NCI-H1417 treated with DMSO at 0.1 percent for 48 hours (cell line): ENCODE measurements at regions not wholly inside any gene's neighbourhood (a gene's known extent, or its start where the extent isn't known, plus 50 kb on each side); places are given as distances from the start of the nearest gene placed in this dataset.
"Not testable (repeated sequence)": the region's sequence is repeated elsewhere in the genome, so short reads cannot be mapped to it uniquely, and the experiment has no call there.

Experiments
- DNase-seq: peaks from one replicate; lab custom pipeline; 2025; lab: John Stamatoyannopoulos, UW

DNA sequence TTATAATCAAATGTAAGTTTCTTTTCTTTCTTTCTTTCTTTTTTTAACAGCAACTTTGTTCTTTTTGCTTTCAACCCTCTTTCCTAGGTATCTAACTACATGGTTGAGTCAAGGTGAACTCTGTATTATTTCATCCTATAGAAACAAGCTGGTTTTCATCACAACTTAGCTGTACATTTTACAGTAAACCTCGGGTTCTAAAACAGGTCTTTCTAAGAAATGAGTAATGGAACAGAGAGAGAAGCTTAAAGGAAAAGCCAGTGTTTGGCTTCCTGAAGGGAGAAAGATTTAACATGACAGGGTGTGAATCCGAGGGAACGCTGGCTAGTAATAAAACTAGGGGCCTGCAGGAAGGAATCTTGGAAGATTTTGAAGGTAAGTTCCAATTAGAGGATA, 143.4 kb upstream of the ITGB1 start:
- no peak for DNase-seq

DNA sequence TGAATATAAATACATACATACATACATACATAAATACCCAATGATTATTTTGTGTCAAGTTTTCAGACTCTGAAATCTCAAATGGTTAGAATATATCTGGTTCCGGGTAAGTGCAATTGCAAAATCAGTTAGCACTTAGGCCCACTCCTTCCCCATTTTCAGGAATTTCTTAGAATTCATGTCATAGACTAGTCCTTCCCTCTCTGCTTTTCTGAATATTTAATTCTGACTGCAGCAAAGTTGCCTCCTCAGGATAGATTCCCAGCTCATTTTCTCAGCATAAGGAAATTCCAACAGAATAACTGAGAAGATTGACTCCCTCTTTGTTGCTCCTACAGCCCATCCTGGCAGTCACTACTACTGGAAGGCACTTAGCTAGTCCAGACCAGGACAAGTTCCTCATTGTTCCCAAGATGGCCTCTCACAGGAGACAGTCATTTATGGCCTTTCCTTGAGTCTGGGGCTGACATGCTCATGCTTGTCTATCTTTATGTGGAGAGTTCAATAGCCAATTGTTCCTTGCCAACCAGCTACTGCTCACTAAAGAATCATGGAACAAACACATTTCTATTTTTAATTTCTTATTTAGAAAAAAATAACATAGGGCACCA, 142.9 kb upstream of the ITGB1 start:
- DNase-seq: no peak

DNA sequence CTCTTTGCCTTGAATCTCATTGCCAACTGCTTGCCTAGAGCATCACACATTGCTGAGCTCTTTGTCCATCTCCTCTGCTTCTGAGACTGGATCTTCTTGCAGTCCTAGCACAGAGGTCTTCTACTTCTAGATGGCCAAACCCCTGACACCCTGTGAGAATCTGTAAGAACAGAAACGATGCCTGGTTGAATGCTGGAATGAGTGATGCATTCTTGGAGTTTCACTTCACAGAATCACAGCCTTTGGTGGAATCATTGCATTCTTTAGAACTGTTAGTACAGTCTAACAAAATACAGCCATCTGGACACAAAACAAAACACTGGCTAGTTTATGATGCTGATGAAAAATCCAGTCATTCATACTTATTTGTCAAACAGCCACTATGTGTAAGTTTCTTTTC, 141.7 kb upstream of the ITGB1 start:
- DNase-seq: no peak

DNA sequence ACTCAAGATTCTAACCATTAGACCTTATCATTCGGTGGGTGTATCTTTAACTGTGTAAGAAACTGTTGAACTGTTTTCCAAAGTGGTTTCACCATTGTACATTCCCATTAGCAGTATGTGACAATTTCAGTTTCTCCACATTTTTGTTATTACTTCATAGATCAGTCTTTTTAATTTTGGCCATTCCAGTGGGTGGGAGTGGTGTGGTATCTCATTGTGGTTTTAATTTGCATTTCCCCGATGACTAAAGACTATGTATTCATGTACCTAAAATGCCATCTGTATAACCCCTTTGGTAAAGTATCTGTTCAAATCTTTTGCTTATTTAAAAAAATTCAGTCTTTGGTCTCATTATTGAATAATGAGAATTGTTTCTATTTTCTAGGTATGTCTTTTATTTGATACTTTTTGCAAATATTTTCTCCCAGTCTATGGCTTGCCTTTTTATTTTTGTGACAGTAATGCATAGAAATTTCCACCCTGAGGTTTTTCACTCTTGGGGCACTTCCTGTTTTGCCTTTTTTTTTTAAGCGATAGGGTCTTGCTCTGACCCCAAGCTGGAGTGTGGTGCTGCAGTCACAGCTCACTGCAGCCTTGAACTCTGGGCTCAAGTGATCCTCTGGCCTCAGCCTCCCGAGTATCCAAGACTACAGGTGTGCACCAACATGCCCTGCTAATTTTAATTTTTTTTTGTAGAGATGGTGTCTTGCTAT, 141.1 kb upstream of the ITGB1 start:
- no peak for DNase-seq

DNA sequence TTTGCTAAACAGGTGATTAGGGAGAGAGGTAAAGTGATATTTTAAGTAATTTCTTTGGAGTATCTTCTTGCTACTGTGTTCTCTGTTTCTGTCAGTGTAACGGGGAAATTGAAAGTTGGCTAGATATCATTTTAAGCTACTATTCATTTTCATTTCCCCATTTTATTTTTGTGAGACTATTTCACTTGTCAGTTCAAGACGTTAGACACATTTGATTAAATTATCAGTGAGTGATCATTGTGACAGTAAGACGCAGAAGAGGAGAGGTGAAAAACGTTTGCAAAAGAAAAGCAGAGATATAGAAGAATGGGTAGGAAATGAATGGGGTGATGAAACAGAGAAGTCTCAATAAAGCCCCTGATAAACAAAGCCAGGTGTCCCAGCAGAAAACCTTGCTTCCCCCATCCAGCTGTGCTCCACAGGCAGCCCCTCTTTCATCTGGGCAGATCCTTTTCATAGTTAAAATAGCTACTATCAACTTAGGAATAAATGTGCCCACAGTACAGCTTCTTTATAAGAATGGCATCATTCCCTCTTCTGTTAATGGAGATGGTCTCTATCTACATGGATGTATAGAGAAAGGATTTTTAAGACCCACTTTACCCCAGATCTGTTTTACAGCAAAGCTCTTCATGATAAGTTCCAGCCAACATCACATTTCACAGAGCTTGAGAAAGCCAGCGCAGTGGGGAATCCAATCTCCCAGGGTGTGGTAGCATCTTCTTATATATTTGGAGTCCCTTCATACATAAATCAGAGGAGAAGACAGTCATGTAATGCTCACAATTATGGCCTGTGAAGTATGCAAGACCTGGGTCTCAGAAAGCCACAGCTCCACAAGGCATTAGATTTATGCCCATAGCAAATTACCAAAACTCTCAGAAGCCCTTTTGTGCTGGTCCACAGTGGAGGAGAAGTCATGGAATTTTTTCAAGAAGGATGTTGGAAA, 138.1 kb upstream of the ITGB1 start:
- no peak for DNase-seq

DNA sequence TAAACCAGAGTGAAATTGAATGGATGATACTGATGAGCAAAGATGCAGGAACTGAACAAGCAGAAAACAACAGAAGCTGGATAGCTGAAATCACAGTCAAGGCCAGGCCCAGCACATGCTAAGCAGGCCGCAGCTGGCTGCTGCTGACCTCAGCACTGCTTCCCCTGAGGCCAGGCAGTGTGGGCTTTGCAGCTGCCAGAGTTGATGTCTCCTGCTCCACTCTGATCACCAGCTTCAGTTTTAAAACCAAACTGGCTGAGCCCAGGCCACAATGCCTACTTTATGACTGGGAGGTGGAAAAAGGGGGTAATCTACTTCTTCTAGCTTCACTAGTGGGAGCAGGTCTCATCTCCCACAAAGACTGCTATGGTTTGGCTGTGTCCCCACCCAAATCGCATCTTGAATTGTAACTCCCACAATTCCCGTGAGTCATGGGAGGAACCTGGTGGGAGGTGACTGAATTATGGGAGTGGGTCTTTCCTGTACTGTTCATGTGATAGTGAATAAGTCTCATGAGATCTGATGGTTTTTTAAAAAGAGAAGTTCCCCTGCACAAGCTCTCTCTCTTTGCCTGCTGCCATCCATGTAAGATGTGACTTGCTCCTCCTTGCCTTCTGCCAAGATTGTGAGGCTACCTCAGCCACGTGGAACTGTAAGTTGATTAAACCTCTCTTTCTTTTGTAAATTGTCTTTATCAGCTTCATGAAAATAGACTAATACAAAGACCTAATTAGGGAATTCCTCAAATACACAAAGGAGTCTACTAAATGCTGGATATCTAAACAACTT, 136.4 kb upstream of the ITGB1 start:
- no peak for DNase-seq

DNA sequence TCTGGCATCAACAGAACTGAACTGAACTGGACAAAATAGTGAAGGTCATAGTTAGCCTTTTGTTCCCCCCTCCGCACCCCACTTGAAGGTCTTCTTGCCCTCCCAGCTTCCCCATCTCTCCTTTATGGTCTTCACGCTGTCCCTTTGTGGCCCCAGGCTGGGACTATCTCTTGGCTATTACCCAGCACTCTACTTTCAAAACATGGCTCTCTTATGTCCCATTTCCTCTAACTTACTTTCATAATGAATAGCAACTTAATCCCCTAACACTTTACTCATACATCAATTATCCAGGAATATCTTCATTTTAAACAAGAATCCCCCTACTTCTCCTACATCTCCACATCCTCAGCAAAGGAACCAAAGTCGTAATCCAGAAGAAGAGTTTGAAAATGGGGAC, 135.3 kb upstream of the ITGB1 start:
- DNase-seq: no peak

DNA sequence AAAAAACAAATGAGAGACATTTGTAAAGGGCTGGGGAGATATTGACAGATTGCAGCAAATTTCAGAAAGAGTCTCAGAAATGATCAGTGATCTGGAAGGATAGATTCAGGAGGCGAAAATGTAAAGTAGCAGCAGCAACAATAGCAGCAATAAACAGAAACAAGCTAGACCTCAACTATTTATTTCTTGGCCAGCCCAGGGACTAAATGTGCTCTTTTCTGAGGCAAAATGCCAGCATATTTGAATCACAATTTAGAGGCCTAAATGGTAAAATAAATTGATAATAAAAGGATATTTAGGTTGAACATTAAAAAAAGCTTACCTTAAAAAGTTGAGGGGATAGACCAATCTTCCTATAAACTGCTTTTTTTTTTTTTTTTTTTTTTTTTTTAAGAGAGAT, 134.6 kb upstream of the ITGB1 start:
- DNase-seq: no peak

DNA sequence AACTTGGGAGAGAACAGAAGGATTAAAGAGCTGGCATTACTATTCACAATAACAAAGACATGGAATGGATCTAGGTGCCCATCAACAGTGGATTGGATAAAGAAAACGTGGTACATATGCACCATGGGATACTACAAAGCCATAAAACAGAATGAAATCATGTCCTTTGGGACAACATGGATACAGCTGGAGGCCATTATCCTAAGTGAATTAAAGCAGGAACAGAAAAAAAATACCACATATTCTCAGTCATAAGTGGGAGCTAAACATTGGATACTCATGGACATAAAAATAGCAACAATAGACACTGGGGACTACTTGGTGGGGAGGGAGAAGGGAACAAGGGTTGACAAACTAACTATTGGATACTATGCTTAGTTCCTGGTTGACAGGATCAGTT, 133.2 kb upstream of the ITGB1 start:
- no peak for DNase-seq

DNA sequence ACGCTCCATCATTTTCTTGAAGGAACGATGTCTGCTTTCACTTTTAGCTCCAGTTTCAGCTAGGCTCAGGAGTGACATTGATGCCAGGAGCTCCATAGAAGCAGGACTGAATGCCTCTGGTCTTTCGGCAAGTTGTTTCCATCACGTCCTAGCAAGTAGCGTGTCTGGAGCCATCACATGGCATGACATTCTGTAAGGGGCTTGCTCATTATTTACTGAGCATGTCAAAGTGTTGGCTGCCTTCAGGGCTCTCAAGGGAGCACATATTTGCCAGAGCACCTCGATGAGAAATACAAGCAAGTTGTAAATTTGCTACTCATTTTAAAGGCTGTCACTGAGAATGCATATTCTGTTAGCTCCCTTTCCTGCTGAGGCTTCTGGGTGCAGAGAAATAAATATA, 131.0 kb upstream of the ITGB1 start:
- no peak for DNase-seq

DNA sequence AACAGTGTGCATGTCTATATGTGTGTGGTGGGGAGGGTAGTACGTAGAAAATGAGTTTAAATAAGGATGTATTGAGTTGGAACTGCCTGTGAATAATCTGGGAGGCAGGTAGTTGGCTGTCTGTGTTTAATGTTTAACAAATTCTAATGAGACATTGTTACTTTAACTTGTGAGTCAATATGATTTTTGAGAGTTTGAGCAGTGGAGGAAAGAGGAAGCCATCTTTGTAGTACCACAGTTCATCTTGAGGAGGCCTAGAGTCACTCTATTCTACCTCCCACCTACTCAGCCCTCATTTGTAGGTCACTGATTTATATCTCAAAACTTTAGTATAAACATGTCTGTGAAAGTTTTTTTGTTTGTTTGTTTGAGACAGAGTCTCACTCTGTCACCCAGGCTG, 129.9 kb upstream of the ITGB1 start:
- no peak for DNase-seq

DNA sequence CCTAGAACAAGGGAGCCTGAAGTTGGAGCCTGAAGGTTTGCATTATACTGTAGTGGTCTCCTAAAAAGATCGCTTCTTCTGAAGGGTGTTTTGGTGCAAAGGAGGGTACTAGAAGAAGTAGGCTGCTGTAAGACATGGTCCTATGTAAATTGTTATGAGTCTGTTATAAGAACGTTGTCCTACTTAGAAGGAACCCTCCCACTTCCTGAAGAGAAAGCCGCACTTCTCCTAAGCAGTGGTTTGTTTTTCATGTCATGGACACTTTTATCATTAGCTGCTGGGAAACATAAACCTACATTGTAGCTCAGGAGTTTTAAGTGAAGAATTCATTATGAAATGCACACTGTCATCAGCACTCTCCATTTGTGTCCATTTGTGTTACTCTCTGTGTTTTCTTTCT, 129.1 kb upstream of the ITGB1 start:
- DNase-seq: no peak

DNA sequence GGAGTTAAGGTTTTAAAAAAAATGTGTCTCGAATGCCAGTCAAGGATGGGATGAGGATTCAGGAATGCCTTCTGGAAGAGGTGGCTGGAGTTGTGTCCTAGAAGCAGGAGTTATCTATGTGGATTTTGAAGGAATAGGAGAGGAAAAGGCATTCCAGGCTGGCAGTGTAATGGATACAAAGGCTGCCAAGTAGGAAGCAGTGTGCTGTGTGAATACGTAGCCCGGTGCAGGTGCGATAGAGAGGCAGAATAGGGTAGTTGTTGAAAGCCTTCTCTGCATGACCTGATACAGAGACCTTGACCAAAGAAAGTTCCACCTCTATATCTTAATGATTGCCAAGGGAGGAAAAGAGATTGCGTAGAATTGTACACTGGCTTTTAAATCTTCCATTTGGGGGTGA, 128.1 kb upstream of the ITGB1 start:
- no peak for DNase-seq

DNA sequence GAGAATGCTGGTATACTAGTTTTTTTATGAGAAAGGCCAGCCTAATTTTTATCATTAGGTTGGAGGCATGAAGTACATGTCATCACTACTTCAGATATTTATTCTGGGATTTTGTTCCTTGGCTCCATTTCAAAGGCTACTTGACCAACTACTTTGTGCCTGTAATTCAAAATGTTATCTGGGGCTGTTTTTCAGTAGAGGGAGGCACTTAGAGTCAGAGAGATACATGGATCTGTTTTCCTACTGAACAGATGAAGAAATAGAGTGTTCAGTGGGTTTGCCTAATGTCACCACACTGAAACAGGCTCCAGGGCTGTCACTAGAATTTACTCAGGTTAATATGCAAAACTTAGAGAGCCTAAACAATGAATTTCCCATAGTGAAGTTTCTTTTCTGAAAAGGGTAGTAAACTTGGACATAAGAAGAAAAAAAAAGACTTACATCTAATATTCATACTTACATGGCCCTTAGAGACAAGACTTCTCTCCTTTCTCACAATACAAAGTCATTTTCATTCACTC, 127.3 kb upstream of the ITGB1 start:
- DNase-seq: no peak

DNA sequence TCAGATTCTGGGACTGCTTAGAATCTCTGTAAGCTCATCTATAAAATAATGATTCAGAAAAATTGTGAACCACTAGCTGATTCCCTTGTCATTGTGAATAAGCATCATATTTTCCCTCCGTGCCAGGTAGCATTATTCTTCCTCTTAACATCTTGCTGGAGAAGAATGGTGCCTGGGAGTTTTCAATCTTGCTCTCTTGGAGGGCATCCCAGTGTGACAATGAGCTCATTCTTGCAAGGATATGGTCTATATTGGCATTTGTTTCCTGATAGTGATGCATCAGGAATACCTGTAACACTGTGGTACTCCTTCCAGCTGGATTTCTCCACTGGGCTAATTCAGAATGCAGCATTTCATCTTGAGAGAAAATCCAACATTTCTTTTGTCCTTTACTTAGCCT, 126.4 kb upstream of the ITGB1 start:
- DNase-seq: no peak

DNA sequence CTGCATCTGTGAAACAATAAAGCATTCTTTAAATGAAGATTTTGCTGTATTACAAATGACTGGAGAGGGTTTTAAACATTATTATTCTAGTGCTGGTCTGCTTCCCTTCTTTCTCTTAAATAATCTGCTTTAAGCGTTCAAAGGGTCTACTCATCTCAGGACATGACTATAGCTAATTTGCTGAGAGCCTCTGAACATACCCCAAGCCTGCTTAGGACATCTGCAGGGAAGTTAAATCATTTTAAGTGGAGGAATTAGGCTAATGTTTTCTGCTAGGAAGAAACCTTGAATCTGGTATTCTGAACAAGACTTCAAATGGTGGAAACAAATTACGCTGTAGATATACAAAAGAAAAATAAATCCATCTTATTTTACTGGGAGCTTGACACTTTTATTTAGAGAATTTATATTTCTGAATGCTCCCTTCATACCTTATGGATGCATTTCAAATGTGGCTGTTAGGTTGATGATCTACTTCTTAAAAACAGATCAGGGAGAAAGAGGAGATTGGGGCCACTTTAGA, 124.4 kb upstream of the ITGB1 start:
- DNase-seq: no peak

DNA sequence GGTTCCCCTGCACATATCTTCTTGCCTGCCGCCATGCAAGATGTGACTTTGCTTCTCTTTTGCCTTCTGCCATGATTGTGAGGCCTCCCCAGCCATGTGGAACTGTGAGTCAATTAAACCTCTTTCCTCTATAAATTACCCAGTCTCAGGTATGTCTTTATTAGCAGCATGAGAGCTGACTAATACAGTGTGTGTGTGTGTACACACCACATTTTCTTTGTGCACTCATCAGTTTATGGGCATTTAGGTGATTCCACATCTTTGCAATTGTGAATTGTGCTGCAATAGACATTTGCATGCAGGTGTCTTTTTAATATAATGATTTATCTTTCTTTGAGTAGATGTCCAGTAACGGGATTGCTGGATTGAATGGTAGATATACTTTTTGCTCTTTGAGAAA, 122.4 kb upstream of the ITGB1 start:
- not testable (repeated sequence) for DNase-seq

DNA sequence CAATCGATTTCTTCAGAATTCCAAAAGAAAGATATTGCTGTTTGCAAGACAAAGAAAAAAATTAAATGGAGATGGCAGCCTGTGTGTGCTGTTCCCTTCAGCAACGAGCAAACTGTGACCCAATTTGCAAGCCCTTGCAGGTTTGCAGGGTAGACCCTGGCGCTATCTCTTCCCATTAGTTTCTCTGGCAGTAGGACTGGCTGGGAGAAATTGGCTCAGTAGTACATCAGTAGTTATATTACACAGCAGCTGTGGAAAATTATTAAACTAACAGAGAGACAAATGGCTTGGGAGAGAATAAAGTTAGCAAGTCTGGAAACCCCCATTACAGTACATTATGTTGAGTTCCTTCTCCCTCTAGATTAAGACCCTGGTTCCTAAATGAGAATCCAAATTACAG, 116.4 kb upstream of the ITGB1 start:
- DNase-seq: no peak

DNA sequence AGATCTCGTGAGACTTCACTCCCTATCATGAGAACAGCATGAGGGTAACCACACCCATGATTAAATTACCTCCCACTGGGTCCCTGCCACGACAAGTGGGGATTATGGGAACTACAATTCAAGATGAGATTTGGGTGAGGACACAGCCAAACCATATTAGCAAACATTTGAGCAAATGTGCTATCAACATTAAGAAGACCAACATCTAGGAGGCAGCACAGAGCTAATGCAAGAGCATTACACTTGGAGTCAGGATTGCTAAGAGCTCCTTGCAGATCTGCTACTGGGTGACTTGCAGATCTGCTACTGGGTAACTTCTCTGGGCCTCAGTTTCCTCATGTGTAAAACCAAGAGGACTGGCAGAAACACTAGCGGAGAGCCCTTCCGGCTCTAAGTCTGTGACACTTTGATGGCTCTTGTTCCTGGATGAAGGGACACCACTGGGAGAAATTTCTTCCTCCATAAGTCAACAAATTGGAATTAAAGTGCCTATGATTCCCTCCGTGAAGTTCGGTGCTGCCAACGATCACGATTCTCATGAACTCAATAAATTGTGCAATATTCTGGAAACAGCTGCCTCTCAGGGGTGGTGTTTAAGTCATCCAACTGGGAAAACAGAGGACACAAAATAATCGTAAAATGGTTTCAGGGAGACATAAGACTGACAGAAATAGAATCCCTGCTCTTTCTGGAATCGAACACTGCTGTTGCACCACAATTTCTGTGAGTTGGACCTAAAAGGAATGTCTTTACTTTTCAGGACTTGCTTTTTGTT, 115.8 kb upstream of the ITGB1 start:
- DNase-seq: no peak

DNA sequence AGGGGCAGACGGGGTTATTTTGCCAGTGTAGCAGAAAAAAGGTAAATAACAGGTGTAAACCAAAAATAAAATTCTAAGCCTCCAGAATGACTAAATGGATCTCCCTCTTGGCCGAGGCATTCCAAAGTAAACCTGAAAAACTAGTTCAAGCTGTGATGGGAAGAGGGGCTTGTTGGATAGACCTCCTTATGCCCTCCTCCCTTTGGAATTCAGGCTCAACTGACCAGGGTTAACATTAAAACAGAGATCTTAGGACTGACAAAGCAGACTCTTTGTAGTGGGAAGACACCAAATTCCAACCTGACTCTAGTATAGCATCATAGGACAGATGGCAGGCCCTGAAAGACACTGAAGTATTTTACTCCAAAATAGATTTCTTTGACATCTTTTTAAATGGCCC, 113.8 kb upstream of the ITGB1 start:
- no peak for DNase-seq

DNA sequence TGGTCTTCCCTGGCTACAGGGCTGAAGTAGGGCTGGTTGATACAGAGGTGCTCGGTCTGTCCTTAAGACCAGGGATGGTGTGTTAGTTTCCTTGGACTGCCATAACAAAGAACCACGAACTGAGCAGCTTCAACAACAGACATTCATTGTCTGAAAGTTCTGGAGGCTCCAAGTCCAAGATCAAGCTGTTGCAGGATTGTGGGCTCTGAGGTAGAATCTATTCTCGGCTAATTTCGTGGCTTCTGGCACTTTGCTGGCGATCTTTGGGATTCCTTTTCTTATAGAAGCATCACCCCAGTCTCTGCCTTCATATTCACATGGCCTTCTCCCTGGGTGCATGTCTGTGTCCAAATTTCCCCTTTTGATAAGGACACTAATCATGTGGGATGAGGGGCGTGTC, 112.1 kb upstream of the ITGB1 start:
- no peak for DNase-seq
